GM19452 (cell line): ENCODE measurements at regions not wholly inside any gene's neighbourhood (a gene's known extent, or its start where the extent isn't known, plus 50 kb on each side); places are given as distances from the start of the nearest gene placed in this dataset.
A peak's percentile ranks its signal among the peaks of the same experiment; 100 is the strongest.

ENCODE experiments used
- ATAC-seq: cut with Tn5 transposase; IDR thresholded peaks from one replicate; pipeline ENCODE4 v1.9.1; 2021; ENCODE audit not compliant: unreplicated experiment

DNA sequence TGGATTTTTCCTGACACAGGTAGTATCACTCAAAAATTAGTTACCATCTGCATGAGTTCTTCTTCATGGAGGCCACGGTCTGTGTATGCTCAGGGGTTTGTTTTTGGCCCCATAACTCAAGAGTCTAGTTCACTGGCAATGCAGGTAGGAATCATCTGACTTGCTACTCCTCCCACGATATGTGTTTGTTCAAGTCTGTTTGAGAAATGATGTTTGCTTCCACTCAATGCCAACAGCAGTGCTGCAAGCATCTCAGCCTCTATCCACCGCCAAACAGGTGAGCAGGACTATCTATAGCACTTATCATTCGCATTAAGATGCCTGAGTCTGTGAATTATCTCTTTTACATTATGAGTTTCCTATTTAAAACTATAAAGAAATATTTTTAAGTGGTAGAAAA is 264.8 kb upstream of the PTGER4 start:
- ATAC-seq, result no peak

DNA sequence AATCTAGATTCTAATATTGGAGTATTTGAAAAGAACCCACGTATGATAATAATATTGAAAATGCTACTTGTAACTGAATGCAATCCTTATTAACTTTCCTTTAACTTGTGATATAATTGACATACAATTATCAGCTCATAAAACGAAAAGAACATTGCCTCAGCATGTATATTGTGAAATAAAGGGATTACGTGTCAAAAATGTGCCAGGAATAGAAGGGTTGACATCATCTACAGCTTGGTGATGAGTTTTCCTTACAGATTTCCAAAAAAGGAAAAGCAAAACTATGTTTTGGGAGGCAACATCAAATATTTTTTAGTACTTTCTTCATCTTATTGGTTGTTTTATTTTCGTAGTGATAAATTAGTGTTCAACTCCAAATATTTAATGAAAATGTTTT is 266.0 kb upstream of the PTGER4 start:
- no peak for ATAC-seq

DNA sequence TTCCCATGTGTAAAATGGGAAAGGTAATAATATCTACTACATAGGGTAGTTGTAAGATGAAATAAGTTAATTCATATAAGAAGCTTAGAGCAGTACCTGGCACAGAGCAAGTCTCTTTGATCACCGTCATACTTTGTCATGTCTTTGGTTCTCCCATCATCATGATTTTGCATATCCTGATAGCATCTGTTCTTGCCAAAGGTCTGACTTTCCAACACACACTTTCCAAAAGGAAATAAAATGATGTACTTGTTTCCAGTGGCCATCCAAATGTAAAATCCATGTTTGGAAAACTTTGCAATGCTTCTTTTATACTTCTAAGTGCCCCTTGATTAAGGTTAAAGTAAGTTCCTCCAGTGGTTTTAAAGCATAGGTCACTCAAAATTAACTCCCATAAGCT is 266.9 kb upstream of the PTGER4 start:
- no peak for ATAC-seq

DNA sequence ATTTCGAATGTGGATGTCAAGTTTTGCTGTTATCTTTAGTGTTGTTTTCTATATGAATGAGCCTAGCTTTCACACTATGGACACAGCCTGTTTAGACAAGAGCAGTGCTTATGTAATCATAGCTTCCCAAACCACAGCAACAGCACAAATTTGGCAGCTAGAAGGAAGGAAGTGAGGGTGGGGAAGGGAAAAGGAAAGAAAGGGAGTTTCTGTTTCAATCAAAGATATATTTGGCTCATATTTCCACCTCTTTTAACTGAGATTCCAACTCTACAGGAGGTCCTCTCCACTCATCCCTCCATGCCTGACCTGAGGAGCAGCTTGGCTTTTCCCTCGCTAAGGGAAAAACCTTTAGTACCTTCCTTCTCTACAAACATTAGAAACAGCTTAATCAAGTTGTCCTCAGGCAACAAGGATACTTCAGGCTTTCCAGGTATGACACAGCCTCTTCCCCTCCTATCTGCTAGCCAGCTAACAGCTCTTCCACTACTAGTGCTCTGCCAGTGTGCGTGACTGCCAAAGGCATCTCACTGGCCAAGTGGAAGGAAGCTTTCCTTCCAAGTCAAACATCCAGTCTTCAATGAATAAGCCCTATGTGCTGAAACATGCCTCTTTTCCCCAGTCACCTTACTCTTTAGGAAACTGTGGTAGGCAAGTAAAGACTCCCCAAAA is 268.6 kb upstream of the PTGER4 start:
- ATAC-seq, result no peak

DNA sequence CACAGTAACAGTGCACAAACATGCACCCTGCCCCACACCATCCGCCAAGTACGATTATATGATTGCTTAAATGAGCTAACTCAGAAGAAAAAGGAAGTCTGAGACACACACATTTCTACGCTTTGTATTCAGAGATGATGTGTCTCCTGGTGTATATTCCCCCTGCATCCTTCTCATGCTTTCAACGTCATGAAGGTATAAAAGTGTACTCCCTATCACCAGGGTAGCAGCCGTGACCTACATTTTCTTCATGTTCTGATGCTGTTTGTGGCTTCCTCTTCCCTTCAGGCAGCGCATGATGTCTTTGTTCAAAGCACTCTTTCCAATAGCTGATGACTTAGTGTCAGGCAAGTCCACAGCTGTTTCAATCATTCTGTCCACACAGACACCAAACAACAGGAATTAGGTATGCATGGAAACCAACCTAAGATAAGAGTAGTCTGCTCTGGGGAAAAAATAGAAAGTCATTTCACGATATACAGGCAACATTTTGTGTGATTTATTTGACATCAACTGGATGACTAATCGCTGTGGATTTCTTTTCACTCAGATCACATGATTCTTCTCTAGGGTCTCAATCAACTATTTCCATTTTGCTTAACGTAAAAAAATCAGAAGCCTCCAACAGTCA is 269.4 kb upstream of the PTGER4 start:
- no peak for ATAC-seq

DNA sequence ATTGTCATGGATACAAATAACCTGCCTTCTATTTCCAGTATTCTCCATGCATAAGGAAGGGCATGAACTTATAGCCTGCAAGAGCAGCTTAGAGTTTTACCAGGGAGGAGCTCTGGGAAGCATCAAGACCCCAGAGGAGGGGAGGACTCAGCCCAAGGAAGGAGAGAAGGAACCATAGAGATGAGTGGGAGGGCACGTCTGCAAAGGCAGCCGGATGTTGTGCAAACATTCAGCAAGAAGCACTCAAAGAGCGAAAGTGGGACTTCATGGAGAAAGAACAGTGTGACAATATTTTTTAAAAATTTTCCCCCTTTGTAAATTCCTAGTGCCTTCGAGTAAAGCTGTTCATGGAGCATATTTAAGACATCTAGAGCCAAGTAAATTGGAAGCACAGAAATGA is 270.1 kb upstream of the PTGER4 start:
- ATAC-seq, result no peak

DNA sequence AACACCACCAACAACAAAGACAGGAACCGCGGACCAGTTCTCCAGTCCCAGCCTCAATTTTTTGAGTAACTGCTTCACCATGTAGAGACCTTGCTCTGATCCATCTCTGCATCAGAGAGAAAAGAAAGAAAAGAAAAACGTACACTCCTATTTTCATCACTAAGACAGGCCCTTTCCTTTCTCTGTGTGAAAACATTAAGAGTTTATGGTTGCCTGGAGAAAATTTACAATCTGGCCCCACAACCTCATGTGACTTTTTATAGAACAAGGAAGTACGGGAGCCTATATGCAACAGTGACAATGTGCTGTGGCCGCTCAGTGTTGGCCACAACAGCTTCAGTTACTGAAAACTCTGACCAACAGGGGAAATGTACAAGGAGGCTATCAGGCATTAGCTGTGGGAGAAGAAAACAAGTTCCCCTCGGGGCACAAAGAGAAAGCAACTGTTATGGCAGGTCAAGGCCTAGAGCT is 272.9 kb upstream of the PTGER4 start:
- ATAC-seq, result no peak

DNA sequence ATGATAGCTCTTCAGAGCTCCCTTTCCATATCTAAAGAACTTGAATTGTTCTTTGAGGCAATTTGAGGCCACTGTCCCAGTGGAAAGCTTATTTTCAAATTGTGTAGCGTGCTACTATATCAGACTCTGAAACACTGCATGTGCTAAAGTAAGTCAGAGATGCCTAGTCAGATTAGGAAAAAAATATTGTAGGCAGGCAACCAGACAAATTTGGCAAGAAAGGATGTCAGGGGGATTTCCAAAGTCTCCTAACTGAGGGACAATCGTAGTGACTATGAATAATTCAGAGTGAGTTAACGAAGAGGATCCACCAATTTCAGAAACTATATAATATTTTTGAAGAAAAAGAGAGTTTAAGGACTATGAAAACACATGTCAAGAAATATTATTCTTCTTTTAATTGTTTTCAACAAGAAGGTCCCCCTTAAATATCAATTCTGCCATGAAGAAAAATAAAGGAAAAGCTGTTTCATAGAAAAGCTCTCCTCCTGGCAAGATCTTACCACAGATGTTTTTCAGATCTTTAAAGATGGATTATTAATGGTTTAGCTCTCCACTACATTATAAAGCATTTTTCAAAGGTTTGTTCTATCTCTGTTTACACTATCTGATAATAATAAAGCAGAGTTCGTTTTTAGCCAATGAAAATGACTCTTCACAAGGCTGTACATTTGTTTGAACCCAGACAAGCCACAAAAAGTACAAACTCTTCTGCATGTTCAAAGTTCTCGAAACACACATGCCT is 273.5 kb upstream of the PTGER4 start:
- ATAC-seq, result no peak

DNA sequence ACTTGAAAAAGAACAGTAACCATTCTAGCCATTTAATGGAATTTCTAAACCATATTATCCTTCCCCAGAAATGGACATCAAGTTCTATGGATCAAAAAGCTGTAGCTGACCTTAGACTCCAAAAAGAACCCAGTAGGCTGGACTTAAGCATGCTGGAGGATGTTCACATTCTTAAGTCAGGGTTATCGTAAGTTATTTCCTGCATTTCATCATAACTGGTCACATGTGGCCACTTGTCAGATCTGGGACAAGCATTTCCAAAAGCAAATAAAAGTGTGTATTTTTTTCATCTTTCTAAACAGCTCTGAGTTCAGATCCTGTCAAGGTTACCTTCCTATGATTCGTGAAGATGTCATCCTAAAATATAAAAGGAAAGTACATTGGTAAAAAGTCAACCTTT is 274.5 kb upstream of the PTGER4 start:
- ATAC-seq, result no peak

DNA sequence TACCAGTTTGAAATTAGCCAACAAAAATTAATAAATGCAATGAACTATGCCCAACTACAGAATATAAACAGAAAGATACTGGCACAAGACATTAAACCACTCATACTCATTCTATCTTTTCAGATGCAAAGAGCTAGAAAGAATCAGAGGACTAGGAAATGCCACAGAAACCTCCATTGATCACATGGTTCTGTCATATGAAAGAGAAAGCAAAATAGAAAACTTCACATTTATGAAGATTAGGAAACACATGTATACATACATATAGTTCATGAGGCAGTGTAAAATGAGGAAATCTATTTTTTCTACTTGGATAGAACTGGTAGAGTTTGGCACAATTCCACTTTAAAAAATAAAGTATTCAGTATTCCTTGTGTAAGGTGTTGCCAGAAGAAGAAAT is 275.1 kb upstream of the PTGER4 start:
- ATAC-seq, result no peak

DNA sequence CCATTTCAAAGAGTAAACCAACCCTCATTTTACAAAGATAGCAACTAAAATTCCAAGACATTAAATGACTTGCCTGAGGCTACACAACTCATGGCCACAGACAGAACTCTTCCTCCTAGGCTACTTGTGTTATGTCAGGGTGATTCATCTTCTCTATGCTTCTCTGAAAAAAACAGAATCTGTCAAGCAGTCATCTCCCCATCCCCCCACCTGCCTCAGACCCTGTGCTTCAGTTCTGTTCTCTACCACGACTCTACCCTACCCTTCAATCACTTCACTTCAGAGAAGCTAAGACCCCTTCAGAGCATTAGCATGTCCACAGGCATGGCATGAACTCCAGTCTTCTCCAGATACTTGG is 277.7 kb upstream of the PTGER4 start:
- ATAC-seq, result no peak

DNA sequence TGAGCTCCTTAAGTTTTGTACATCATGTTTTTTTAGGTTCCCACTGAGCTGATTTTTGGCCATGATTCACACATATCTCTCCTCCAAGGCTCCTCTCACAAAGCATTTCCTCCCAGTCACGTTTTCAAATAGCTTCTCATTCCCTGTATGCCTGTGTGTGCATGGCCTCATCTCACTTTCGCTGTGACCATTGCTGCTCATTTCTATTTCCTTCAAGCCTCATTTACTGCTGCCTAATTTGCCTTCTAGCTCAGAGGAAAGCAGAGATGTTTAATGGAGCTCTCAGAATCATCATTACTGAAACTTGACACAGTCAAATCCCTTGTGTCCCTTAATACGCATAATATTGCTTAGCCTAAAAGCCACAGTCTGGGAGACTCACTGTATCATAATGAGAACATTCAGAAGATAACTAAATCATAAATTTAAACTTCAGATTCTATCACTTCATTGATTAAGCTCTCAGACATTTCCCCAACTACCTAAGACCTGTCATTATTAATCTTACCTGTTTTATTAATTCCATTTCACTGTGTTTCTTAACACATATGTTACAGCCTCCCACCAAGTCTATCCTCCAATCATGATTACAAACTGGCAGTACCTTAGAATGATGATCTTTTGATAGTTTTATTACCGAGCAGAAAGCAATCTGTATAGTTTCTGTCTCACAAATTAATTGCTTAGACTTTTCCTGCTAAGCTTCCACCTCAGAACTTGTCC is 278.3 kb upstream of the PTGER4 start:
- ATAC-seq, result peak; percentile 58

DNA sequence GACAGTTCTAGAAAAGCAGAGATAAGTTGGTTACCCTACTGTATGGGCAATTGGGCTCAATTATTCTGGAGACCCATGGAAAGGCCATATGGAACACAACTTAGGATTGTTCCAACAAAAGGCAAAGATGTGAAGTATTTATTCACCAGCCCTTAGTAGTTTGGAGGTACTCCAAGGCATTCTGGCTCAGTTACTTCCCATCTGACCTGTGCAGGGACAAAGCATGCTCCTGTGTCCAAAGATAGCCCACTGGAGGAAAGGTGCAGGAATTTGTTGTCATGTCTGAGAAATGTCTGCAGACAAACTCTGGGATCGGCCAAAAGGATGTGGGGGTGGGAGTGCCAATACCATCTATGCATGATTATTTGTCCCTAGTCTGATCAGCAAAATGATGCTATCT is 279.5 kb upstream of the PTGER4 start:
- ATAC-seq, result no peak

DNA sequence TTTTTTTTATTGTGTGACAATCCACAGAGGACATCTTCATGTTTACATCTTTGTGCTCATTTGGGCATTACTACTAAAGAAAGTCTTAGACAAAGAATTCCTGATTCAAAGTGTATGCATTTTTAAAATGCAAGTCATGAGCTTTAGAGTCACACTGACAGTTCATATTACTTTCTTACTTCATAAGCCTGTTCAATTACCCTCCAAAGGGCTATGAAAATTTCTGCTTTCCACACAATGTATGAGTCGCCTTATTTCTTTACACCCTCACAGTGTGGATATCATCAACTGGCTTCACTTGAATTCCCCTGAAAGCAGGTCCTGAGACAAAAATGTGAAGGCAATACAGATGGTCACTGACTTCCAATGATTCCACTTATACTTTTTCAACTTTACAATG is 280.4 kb upstream of the PTGER4 start:
- ATAC-seq, result no peak

DNA sequence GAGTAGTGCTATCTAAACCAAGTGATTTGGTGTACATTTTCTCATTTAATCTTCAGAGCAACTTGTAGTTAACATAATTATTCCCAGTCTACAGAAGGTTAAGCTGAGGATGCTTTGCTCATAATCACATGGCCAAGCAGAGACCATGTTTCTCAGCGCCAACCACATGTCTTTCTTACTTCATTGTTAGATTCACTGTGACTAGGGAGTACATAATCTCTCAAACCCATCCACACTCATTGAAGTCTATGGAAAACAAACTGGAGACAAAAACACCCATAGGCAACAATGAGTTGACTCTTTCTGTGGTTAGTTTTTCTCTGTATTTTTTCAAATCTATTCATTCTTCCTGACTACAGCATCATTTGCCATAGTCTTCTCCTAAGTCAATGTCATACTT is 281.7 kb upstream of the PTGER4 start:
- ATAC-seq, result no peak

DNA sequence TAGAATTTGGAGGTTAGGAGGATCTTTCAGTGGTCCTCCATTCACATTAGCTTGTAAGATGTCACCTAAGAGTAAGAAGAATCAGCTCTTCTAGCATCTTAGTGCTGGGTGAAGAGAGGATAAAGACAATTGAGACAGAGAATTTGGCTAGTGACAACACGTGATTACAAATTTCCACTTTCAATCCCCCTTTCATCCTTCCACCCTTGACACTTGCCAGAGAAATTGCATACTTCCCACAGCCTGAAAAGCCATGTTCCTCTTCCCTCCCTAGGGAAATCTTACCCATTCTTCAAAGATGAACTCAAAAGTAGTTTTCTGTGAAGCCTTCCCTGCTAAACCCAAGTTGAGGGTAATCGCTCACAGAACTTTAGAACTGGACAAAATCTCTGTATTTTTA is 282.6 kb upstream of the PTGER4 start:
- no peak for ATAC-seq

DNA sequence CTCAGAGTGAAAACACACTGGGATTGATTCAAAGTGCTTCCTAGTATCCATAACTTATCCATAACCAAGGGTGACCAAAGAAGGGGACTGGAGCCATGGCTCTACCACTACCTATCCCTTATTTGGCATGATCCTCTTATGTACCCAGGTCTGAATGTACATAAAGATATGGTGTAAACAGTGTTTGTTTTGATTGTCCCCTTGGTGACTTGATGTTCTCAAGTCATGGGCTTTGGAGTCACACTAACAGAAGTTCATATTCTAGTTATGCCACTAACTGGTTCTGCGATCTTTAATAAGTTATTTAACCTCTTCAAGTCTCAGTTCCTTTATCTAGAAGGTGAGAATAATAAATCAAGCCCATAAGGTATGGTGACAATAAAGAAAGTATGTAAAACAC is 283.4 kb upstream of the PTGER4 start:
- no peak for ATAC-seq

DNA sequence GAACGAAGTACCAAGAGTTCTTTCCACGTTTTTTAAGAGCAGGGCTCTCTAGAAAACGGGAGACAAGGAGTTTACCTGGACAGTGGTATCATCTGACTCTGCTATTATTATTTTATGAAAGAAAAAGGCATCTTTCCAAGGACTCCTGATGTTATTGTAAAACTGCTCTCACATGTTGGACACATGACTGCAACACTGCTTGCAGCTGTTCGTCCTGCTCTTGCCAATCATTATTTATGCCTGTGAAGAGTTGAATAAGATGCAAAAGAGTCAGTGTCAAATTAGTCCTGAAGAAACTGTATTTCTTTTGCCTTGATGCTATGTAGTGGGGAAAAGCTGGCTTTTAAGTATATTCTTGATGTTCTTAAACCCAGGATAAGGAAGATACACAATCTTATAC is 284.5 kb upstream of the PTGER4 start:
- ATAC-seq, result no peak

DNA sequence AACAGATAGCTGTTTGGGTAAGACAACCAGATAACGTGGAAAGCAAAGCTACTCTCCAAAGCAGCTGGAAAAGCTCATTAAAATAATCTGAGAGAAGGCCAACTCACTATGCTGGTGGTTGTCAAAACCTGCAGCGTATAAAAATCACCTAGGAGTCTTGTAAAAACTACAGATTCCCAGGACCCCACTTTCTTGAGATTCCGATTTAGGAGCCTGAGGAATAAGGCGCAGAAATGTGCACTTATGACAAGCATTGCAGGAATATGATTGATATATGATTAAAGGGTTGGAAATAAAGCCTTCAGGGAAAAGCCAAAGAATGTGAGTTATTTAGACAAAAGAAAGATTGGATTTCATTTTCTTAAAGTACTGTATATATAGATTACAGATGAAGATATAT is 285.0 kb upstream of the PTGER4 start:
- ATAC-seq, result no peak

DNA sequence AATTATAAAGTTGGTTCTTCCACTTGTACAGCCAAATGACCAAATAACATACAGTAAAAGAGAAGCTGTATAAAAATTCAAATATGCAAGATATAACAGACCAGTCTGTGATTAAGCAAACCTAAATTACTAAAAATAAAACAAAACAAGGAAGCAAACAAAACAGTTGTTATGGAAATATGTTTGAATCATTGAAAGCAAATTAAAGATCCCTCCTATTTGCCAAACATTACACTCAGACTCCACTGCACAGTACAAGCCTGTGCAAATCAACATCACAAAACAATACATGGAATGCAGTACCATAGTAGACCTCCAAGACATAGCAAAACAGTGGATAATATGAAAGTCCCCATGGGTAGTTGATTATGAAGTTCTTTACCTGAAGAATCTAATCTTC is 288.1 kb upstream of the PTGER4 start:
- no peak for ATAC-seq

DNA sequence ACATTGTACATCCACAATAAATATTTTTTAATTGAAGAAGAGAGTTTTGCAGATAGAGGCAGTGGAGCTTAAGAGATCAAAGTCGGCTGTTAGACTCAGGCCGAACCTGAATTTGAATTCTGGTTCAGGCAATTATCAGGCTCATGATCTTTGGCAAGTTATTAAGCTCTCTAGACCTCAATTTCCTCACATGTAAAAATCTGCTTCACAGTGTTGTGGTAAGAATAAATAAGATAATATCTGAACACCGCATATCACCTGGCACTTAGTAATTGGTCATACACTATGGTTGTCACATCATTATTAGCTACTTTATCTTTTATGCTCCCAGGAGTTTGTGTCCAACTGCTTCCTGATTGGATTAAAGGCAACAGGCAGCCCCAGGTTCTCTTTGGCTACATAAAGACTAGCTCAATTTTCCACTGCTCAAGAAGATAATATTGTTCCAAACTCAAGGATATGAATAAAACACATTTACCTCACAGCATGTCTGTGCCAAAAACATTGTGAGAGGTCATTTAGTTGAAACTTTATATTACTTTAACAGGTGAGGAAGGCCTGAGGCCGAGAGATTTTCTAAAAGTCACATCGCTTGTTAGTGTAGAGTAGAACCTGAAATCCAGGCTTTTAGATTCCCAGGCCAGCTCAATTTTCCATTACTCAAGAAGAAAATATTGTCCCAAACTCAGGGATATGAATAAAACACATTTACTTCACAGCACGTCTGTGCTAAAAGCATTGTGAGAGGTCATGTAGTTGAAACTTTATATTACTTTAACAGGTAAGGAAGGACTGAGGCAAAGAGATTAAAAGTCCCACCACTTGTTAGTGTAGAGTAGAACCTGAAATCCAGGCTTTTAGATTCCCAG is 289.2 kb upstream of the PTGER4 start:
- ATAC-seq, result no peak
